Uterus (tissue), 3 donors: ENCODE measurements at regions not wholly inside any gene's neighbourhood (a gene's known extent, or its start where the extent isn't known, plus 50 kb on each side); places are given as distances from the start of the nearest gene placed in this dataset.

Experiments
- DNase-seq, 2 donors: peaks; one replicate each; pipeline ENCODE4 v3.0.0-alpha.2; 2019 to 2020
- H3K27ac ChIP-seq, 2 donors: fragments of 200-600 bp; sonication (generic); 1 replicate in 1 of 2; 2 replicates in 1 of 2; pipeline ENCODE4 v1.5.1; 2016 to 2018
- H3K27me3 ChIP-seq, 2 donors: fragments of 200-600 bp; sonication (generic); one replicate each; pipeline ENCODE4 v1.5.1; 2018 to 2019; ENCODE audit warnings: control low read depth in 1 of 2
- H3K36me3 ChIP-seq, 2 donors: fragments of 200-600 bp; sonication (generic); one replicate each; pipeline ENCODE4 v1.5.1; 2019; ENCODE audit warnings: control low read depth in 1 of 2
- H3K4me1 ChIP-seq, 2 donors: fragments of 200-600 bp; sonication (generic); one replicate each; pipeline ENCODE4 v1.5.1; 2018 to 2019; ENCODE audit warnings: control low read depth in 1 of 2
- H3K4me3 ChIP-seq, 2 donors: fragments of 200-600 bp; sonication (generic); 1 replicate in 1 of 2; 2 replicates in 1 of 2; pipeline ENCODE4 v1.5.1; 2018 to 2019; ENCODE audit warnings: mild to moderate bottlenecking in 1 of 2
- H3K9me3 ChIP-seq, 2 donors: fragments of 200-600 bp; sonication (generic); one replicate each; pipeline ENCODE4 v1.5.1; 2019; ENCODE audit warnings: control low read depth in 1 of 2
- CTCF ChIP-seq, 4 experiments: fragments of 200-600 bp in 2 of 4; fragments of 450-650 bp in 2 of 4; sonication (generic) in 2 of 4; IDR thresholded peaks; one replicate each; pipeline ENCODE4 v1.5.1; 2016 to 2019; ENCODE audit warnings: antibody characterized with exemption in 4 of 4, mild to moderate bottlenecking in 2 of 4, moderate library complexity in 1 of 4
- POLR2A ChIP-seq, 2 donors: fragments of 450-650 bp; IDR thresholded peaks; one replicate each; pipeline ENCODE4 v1.6.1; 2016; ENCODE audit warnings: antibody characterized with exemption in 2 of 2, mild to moderate bottlenecking in 1 of 2, moderate library complexity in 1 of 2
- intact Hi-C: fragments of 100-400 bp; cut with DNase I; formaldehyde crosslinking; loops from one replicate; pipeline ENCODE4 v1.15.1; 2023; ENCODE audit warnings: low total_unique reads
- donor health status: DM: yes; HTN: yes; CAD: no.

GRCh38 chr4:36785973-36786372, 458.6 kb upstream of the NWD2 start:
- no peak for DNase-seq
- no peak overlapping the region for H3K27ac ChIP-seq
- no peaks in the 10 kb centered on the region for H3K9me3 ChIP-seq
- H3K36me3 ChIP-seq: no peaks in the 10 kb centered on the region
- H3K4me3 ChIP-seq: no peak overlapping the region
- intact Hi-C loops: no loop called here
- TF ChIP-seq POLR2A (IDR thresholded peaks at IDR 0.05) (no peak), CTCF (IDR thresholded peaks at IDR 0.05) (no peak)
- peaks cover 0 to 3% of the 10 kb centered on the region in 2 donors for H3K27me3 ChIP-seq
- no peaks in the 10 kb centered on the region for H3K4me1 ChIP-seq

- DNase-seq: no peak
- Histone ChIP-seq H3K9me3 (no peaks in the 10 kb centered on the region), H3K27ac (no peak overlapping the region), H3K36me3 (no peaks in the 10 kb centered on the region), H3K27me3 (peaks cover 0 to 3% of the 10 kb centered on the region in 2 donors), H3K4me1 (no peaks in the 10 kb centered on the region), H3K4me3 (no peak overlapping the region)
- intact Hi-C loops: no loop called here
- TF ChIP-seq CTCF (IDR thresholded peaks at IDR 0.05): no peak
- TF ChIP-seq POLR2A (IDR thresholded peaks at IDR 0.05): no peak
Observed at GRCh38 chr4:36786519-36786918, 458.0 kb upstream of the NWD2 start.

GRCh38 chr4:36794716-36795115, 449.8 kb upstream of the NWD2 start:
- Histone ChIP-seq H3K4me3 (no peak overlapping the region), H3K4me1 (no peaks in the 10 kb centered on the region), H3K27ac (no peak overlapping the region), H3K27me3 (no peaks in the 10 kb centered on the region), H3K9me3 (no peaks in the 10 kb centered on the region), H3K36me3 (no peaks in the 10 kb centered on the region)
- intact Hi-C loops: no loop called here
- TF ChIP-seq CTCF (IDR thresholded peaks at IDR 0.05) (no peak), POLR2A (IDR thresholded peaks at IDR 0.05) (no peak)
- no peak for DNase-seq

GRCh38 chr4:36812149-36812548, 432.4 kb upstream of the NWD2 start:
- intact Hi-C loops: no loop called here
- no peak for DNase-seq
- Histone ChIP-seq H3K9me3 (no peaks in the 10 kb centered on the region), H3K27me3 (no peaks in the 10 kb centered on the region), H3K4me3 (no peak overlapping the region), H3K36me3 (no peaks in the 10 kb centered on the region), H3K4me1 (no peaks in the 10 kb centered on the region), H3K27ac (no peak overlapping the region)
- TF ChIP-seq POLR2A (IDR thresholded peaks at IDR 0.05) (no peak), CTCF (IDR thresholded peaks at IDR 0.05) (no peak)

GRCh38 chr4:36815536-36815935, 429.0 kb upstream of the NWD2 start:
- H3K27ac ChIP-seq: no peak overlapping the region
- no peaks in the 10 kb centered on the region for H3K4me1 ChIP-seq
- H3K27me3 ChIP-seq: no peaks in the 10 kb centered on the region
- H3K4me3 ChIP-seq: no peak overlapping the region
- no peak for DNase-seq
- TF ChIP-seq POLR2A (IDR thresholded peaks at IDR 0.05) (no peak), CTCF (IDR thresholded peaks at IDR 0.05) (no peak)
- intact Hi-C loops: no loop called here
- H3K36me3 ChIP-seq: no peaks in the 10 kb centered on the region
- no peaks in the 10 kb centered on the region for H3K9me3 ChIP-seq
